ENCODE measurements at regions not wholly inside any gene's neighbourhood (a gene's known extent, or its start where the extent isn't known, plus 50 kb on each side); places are given as distances from the start of the nearest gene placed in this dataset.

DNA sequence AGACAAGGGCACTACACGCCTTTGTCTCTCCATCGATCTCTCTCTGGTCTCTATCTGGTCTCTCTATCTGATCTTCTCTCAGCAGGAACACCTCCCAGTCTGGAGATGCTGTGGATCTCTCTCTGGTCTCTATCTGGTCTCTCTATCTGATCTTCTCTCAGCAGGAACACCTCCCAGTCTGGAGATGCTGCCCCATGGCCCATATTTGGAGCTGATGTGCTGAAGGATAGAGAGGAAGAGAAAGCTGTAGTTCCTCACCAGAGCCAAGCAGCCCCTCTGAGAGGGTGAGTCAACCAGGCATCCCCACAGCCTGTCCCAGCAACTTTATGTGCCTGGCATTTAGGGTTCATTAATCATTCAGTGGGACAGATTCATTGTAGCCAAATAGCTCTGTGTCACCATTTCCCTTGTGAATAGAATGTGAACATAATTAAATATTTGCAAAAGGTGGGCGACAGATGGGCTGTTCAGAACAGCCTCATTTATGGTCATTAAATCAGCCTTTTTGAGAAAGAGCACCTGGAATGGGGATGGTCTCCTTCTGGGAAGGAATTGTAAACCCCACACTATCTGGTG, 189.3 kb upstream of the MAST4 start:
- TF ChIP-seq, protein P1, sequence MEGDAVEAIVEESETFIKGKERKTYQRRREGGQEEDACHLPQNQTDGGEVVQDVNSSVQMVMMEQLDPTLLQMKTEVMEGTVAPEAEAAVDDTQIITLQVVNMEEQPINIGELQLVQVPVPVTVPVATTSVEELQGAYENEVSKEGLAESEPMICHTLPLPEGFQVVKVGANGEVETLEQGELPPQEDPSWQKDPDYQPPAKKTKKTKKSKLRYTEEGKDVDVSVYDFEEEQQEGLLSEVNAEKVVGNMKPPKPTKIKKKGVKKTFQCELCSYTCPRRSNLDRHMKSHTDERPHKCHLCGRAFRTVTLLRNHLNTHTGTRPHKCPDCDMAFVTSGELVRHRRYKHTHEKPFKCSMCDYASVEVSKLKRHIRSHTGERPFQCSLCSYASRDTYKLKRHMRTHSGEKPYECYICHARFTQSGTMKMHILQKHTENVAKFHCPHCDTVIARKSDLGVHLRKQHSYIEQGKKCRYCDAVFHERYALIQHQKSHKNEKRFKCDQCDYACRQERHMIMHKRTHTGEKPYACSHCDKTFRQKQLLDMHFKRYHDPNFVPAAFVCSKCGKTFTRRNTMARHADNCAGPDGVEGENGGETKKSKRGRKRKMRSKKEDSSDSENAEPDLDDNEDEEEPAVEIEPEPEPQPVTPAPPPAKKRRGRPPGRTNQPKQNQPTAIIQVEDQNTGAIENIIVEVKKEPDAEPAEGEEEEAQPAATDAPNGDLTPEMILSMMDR (IDR thresholded peaks at IDR 0.05; ENCODE audit: control extremely low read depth in 1 of 3, insufficient read depth in 1 of 3, low read depth in 1 of 3, low read length in 3 of 3), result no peak
- TF ChIP-seq POLR2A (IDR thresholded peaks at IDR 0.05; ENCODE audit: control extremely low read depth in 1 of 2, low read depth in 2 of 2, low read length in 2 of 2), result no peak
- no peak for TF ChIP-seq ASH2L (IDR thresholded peaks at IDR 0.05; ENCODE audit: low read length)
- TF ChIP-seq RAD21 (IDR thresholded peaks at IDR 0.05 in 1 of 2, conservative IDR thresholded peaks at IDR 0.05 in 1 of 2; ENCODE audit: low read depth in 2 of 2, low read length in 2 of 2), result no peak
